BE2C (cell line): ENCODE measurements at regions not wholly inside any gene's neighbourhood (a gene's known extent, or its start where the extent isn't known, plus 50 kb on each side); places are given as distances from the start of the nearest gene placed in this dataset.

Experiments used
- DNase-seq: peaks from one replicate; pipeline ENCODE4 v3.0.0-alpha.2; 2020
- H3K27me3 ChIP-seq: fragments of 250-450 bp; sonication (Bioruptor Pico); 2 replicates; pipeline ENCODE4 v1.5.1; 2020; ENCODE audit warnings: mild to moderate bottlenecking
- H3K36me3 ChIP-seq: fragments of 250-450 bp; sonication (Bioruptor Pico); 2 replicates; pipeline ENCODE4 v1.5.1; 2020; ENCODE audit warnings: mild to moderate bottlenecking
- H3K4me1 ChIP-seq: fragments of 250-450 bp; sonication (Bioruptor Pico); 2 replicates; pipeline ENCODE4 v1.5.1; 2020
- H3K4me3 ChIP-seq: 2 replicates; pipeline ENCODE4 v1.5.1; 2011; ENCODE audit warnings: low read depth, low read length
- H3K9me3 ChIP-seq: fragments of 250-450 bp; sonication (Bioruptor Pico); 2 replicates; pipeline ENCODE4 v1.5.1; 2020
- CTCF ChIP-seq: IDR thresholded peaks from 2 replicates; pipeline ENCODE4 v1.5.1; 2012; ENCODE audit warnings: mild to moderate bottlenecking, low read depth, low read length

GRCh38 chr7:41891950-41892349 lies 189.1 kb upstream of the INHBA start:
- Histone ChIP-seq H3K36me3 (no peaks in the 10 kb centered on the region), H3K4me1 (no peaks in the 10 kb centered on the region), H3K4me3 (no peak overlapping the region), H3K27me3 (no peaks in the 10 kb centered on the region), H3K9me3 (no peaks in the 10 kb centered on the region)
- no peak for DNase-seq
- TF ChIP-seq CTCF: no peak

GRCh38 chr7:41890631-41891274 lies 187.9 kb upstream of the INHBA start:
- Histone ChIP-seq H3K27me3 (no peaks in the 10 kb centered on the region), H3K4me3 (no peak overlapping the region), H3K36me3 (no peaks in the 10 kb centered on the region), H3K4me1 (no peaks in the 10 kb centered on the region), H3K9me3 (no peaks in the 10 kb centered on the region)
- no peak for TF ChIP-seq CTCF
- DNase-seq: no peak

- no peaks in the 10 kb centered on the region for H3K36me3 ChIP-seq
- no peaks in the 10 kb centered on the region for H3K27me3 ChIP-seq
- H3K4me1 ChIP-seq: no peaks in the 10 kb centered on the region
- TF ChIP-seq CTCF: no peak
- H3K9me3 ChIP-seq: no peaks in the 10 kb centered on the region
- no peak overlapping the region for H3K4me3 ChIP-seq
- DNase-seq: no peak
Observed at GRCh38 chr7:41889472-41889871, 186.6 kb upstream of the INHBA start.

- H3K4me3 ChIP-seq: no peak overlapping the region
- no peak for DNase-seq
- no peaks in the 10 kb centered on the region for H3K36me3 ChIP-seq
- no peaks in the 10 kb centered on the region for H3K4me1 ChIP-seq
- TF ChIP-seq CTCF: no peak
- H3K27me3 ChIP-seq: no peaks in the 10 kb centered on the region
- no peaks in the 10 kb centered on the region for H3K9me3 ChIP-seq
Observed at GRCh38 chr7:41889040-41889439, 186.2 kb upstream of the INHBA start.

GRCh38 chr7:41887416-41887815 lies 184.5 kb upstream of the INHBA start:
- TF ChIP-seq CTCF: no peak
- Histone ChIP-seq H3K9me3 (no peaks in the 10 kb centered on the region), H3K4me1 (no peaks in the 10 kb centered on the region), H3K36me3 (no peaks in the 10 kb centered on the region), H3K27me3 (no peaks in the 10 kb centered on the region), H3K4me3 (no peak overlapping the region)
- DNase-seq: no peak

GRCh38 chr7:41886901-41887311 lies 184.0 kb upstream of the INHBA start:
- no peaks in the 10 kb centered on the region for H3K4me1 ChIP-seq
- no peak for TF ChIP-seq CTCF
- no peaks in the 10 kb centered on the region for H3K36me3 ChIP-seq
- no peaks in the 10 kb centered on the region for H3K27me3 ChIP-seq
- DNase-seq: no peak
- no peak overlapping the region for H3K4me3 ChIP-seq
- H3K9me3 ChIP-seq: no peaks in the 10 kb centered on the region
